ENCODE measurements at regions not wholly inside any gene's neighbourhood (a gene's known extent, or its start where the extent isn't known, plus 50 kb on each side); places are given as distances from the start of the nearest gene placed in this dataset.

- Histone ChIP-seq H3K9me3 (no peaks in the 10 kb centered on the region), H3K36me3 (no peaks in the 10 kb centered on the region), H3K27me3 (no peaks in the 10 kb centered on the region), H3K27ac (no peak overlapping the region), H3K4me3 (replicated peaks in 1 of 3) (no peak overlapping the region), H3K4me1 (no peaks in the 10 kb centered on the region)
- DNase-seq: no peak
- WGBS, 2 donors: 71 to 78% methylated on average over 2 of the region's 2 CpGs
- TF ChIP-seq CTCF (IDR thresholded peaks at IDR 0.05) (no peak), POLR2A (IDR thresholded peaks at IDR 0.05) (no peak)
- intact Hi-C loops (cut with DNase I): no loop called here
Measured at GRCh38 chr3:20400281-20400680, 214.3 kb upstream of the SGO1 start.

GRCh38 chr3:20396335-20396734 is 210.3 kb upstream of the SGO1 start:
- no peak for TF ChIP-seq POLR2A (IDR thresholded peaks at IDR 0.05)
- TF ChIP-seq CTCF (IDR thresholded peaks at IDR 0.05): no peak
- H3K27me3 ChIP-seq: no peaks in the 10 kb centered on the region
- no peaks in the 10 kb centered on the region for H3K4me1 ChIP-seq
- 69 to 85% methylated on average over 3 of the region's 3 CpGs for WGBS, 2 donors
- H3K27ac ChIP-seq: no peak overlapping the region
- no peaks in the 10 kb centered on the region for H3K36me3 ChIP-seq
- DNase-seq: no peak
- H3K4me3 ChIP-seq (replicated peaks in 1 of 3): no peak overlapping the region
- H3K9me3 ChIP-seq: no peaks in the 10 kb centered on the region
- intact Hi-C loops (cut with DNase I): no loop called here

- DNase-seq: no peak
- no peaks in the 10 kb centered on the region for H3K27me3 ChIP-seq
- no peaks in the 10 kb centered on the region for H3K36me3 ChIP-seq
- H3K9me3 ChIP-seq: no peaks in the 10 kb centered on the region
- no peaks in the 10 kb centered on the region for H3K4me1 ChIP-seq
- no peak overlapping the region for H3K4me3 ChIP-seq (replicated peaks in 1 of 3)
- H3K27ac ChIP-seq: no peak overlapping the region
- TF ChIP-seq POLR2A (IDR thresholded peaks at IDR 0.05): no peak
- no peak for TF ChIP-seq CTCF (IDR thresholded peaks at IDR 0.05)
- intact Hi-C loops (cut with DNase I): no loop called here
- 73 to 84% methylated on average over 4 of the region's 4 CpGs for WGBS, 2 donors
Measured at GRCh38 chr3:20395692-20396091, 209.7 kb upstream of the SGO1 start.

GRCh38 chr3:20394243-20394642 is 208.2 kb upstream of the SGO1 start:
- TF ChIP-seq CTCF (IDR thresholded peaks at IDR 0.05): no peak
- no peak for TF ChIP-seq POLR2A (IDR thresholded peaks at IDR 0.05)
- 64 to 92% methylated on average over 3 to 4 of the region's 4 CpGs for WGBS, 2 donors
- intact Hi-C loops (cut with DNase I): no loop called here

GRCh38 chr3:20391644-20392043 is 205.6 kb upstream of the SGO1 start:
- WGBS, 2 donors: 58 to 64% methylated on average over 3 of the region's 3 CpGs
- intact Hi-C loops (cut with DNase I): no loop called here

More at GRCh38 chr3:20394243-20394642, 208.2 kb upstream of the SGO1 start:
- H3K27me3 ChIP-seq: no peaks in the 10 kb centered on the region
- no peaks in the 10 kb centered on the region for H3K4me1 ChIP-seq
- no peaks in the 10 kb centered on the region for H3K36me3 ChIP-seq
- H3K4me3 ChIP-seq (replicated peaks in 1 of 3): no peak overlapping the region
- no peak overlapping the region for H3K27ac ChIP-seq
- DNase-seq: peak in 1 of 2 donors; percentile 2
- H3K9me3 ChIP-seq: no peaks in the 10 kb centered on the region

More at GRCh38 chr3:20391644-20392043, 205.6 kb upstream of the SGO1 start:
- Histone ChIP-seq H3K27ac (no peak overlapping the region), H3K4me3 (replicated peaks in 1 of 3) (no peak overlapping the region), H3K9me3 (no peaks in the 10 kb centered on the region), H3K36me3 (no peaks in the 10 kb centered on the region), H3K27me3 (no peaks in the 10 kb centered on the region), H3K4me1 (no peaks in the 10 kb centered on the region)
- DNase-seq: no peak
- TF ChIP-seq CTCF (IDR thresholded peaks at IDR 0.05) (no peak), POLR2A (IDR thresholded peaks at IDR 0.05) (no peak)

Measured in thyroid gland (tissue), 4 donors.